EH (cell line): ENCODE measurements at regions not wholly inside any gene's neighbourhood (a gene's known extent, or its start where the extent isn't known, plus 50 kb on each side); places are given as distances from the start of the nearest gene placed in this dataset.
"Not testable (repeated sequence)": the region's sequence is repeated elsewhere in the genome, so short reads cannot be mapped to it uniquely, and the experiment has no call there.

Experiments
- DNase-seq: peaks from one replicate; pipeline ENCODE4 v3.0.0-alpha.2; 2015; ENCODE audit warnings: low read depth

DNA sequence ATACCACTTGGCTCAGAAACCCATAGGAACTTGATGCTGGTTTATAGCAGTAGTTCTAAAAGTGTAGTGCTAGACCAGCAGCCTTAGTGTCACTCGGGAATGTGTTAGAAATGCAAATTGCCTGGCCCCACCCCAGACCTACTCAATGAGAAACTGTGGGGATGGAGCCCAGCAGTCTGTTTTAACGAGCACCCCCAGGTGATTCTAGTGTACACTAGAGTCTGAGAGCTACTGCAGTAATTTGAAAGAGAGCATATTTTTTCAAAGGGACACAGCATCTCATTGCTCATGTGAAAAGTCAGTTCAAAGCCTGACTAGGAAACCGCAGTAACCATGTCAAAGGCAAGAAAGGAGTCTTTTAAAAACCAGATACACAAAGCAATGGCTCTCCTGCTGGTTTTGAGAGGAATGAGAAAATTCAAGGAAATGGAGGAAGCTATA lies 313.4 kb downstream of the SQOR start:
- no peak for DNase-seq

DNA sequence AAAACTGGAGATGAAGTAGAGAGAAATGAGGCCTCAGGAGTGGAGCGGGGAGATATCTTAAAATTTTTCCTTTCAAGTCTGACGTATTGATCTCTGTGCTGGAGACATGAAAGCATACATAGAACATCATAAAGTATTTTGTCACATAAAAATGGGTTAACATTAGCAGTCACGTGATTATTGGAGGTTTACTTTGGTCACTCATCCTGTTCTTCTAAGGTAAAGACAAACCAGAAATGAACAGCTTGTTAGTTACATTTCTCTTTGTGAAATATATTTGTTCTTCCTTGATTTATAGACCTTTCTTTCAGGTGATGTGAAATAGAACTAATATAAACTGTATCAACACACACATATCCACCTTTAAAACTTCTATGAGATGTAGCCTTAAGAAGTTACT lies 324.1 kb downstream of the SQOR start:
- DNase-seq, result no peak

DNA sequence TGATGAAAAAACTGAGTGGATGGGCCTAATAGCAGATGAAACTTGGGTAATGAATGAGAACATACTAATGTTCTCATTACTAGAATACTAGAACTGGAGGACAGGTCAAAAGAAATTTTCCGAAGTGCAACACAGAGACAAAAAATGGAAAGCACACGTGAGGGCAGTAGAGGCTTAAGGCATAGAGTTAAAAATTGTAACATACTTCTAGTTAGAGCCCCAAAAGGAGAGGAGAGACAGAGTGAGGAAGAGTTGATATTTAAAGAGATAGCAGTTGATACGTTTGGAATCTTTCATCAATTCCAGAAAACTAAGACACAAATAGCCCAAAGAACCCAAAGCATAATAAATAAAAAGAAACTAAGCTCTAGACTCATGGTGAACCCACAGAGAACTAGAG lies 327.9 kb downstream of the SQOR start:
- no peak for DNase-seq

- no peak for DNase-seq
These were observed 335.7 kb downstream of the SQOR start for GRCh38 chr15:45970542-45970941.

- no peak for DNase-seq
These were observed 345.5 kb downstream of the SQOR start for GRCh38 chr15:45980366-45980765.

GRCh38 chr15:45981625-45982024 lies 346.8 kb downstream of the SQOR start:
- DNase-seq, result no peak

GRCh38 chr15:45991863-45992262 lies 357.0 kb downstream of the SQOR start:
- DNase-seq, result no peak

GRCh38 chr15:45993072-45993471 lies 358.2 kb downstream of the SQOR start:
- DNase-seq, result no peak

DNA sequence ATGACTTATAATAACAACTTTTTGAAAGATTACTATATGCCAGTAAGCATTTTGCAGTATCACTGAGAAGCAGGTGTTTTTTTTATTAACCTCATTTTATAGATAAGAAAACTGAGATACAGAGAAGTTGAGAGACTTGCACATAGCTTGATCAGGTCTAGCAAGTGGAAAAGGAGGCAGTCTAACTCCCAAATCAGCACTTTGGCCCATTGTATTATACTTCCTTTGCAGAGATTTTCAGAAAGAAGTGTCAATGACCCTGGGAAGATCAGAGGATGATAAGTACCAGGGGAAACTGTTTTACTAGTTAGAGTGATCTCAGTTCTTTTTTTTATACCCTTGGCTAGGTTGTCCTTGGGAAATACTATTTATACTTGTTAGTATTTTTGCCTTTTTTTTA lies 358.7 kb downstream of the SQOR start:
- no peak for DNase-seq

DNA sequence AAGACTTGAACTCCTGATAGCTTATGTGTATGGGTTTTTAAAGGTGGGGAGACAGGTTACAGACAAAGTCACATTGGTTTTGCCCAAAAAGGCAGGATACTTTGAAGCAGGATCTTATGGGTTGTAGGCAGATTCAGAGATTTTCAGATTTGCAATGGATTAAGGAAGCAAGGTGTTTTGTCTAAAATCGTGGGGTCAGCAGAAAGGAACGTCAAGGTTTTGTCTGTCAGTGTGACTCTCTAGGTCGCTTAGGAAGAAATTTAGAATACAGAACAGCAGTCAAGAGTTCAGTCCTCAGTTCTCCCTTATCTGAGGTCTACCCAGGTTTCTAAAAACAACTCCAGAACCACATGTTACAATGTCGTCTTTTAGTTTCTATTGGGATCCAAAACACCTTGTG lies 361.0 kb downstream of the SQOR start:
- DNase-seq, result no peak

GRCh38 chr15:46014532-46014931 lies 379.7 kb downstream of the SQOR start:
- DNase-seq, result no peak

DNA sequence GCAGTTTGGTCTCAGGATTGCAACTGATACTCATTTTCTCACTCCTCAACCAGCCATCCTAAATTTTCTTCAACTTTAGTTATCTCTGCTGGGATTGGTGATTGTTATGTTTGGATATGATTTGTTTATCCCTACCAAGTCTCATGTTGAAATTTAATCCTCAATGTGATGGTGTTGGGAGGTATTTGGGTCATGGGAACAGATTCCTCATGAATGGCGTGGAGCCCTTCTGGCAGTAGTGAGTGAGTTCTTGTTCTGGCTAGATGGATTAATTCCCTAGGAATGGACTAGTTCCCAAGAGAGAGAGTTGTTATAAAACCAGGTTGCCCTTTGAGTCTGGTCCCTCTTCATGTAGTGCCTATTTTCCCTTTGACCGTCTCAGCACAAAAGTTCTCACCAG lies 399.9 kb downstream of the SQOR start:
- peak; percentile 0 for DNase-seq

DNA sequence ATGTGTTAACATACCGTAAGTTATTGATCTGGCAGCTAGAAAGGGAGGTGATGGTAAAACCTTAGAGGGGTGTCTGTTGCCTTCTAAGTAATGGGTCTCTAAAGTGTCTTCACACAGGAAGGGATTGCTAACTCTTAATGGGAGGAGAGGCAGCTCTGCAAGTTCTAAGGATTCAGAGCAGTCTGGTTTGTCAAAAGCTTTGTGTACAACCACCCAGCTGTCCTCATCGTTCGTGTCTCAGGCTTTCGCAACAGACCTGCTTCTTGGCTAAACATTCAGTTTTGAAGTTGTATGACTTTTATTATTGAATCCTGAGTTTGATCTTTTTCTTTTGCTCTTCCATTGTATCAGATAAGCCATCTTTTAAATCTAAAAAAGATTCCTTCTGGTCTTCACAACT lies 404.9 kb downstream of the SQOR start:
- no peak for DNase-seq

- DNase-seq, result no peak
These were observed 407.1 kb downstream of the SQOR start for GRCh38 chr15:46041905-46042304.

GRCh38 chr15:46059921-46060594 lies 425.2 kb downstream of the SQOR start:
- no peak for DNase-seq

- DNase-seq, result no peak
These were observed 426.2 kb downstream of the SQOR start for GRCh38 chr15:46061002-46061401.

DNA sequence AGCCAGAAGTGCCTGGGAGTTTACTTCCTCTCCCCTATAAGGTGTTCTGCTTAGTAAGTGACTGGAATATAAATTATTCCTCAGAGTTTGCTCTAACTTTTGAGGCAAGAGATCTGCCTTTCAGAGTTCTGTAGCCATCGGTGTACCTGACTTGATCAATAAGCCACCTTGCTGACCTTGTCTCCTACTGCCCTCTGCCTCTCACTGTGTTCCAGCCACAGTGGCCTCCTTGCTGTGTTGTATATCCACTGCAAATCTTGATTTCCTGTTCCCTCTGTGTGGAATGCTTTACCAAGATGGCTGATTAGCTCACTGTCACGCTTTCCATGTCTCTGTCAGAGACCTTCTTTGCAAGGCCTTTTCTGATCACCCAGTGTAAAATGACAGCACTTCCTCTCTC lies 442.4 kb downstream of the SQOR start:
- no peak for DNase-seq

GRCh38 chr15:46079046-46079445 lies 444.2 kb downstream of the SQOR start:
- no peak for DNase-seq

DNA sequence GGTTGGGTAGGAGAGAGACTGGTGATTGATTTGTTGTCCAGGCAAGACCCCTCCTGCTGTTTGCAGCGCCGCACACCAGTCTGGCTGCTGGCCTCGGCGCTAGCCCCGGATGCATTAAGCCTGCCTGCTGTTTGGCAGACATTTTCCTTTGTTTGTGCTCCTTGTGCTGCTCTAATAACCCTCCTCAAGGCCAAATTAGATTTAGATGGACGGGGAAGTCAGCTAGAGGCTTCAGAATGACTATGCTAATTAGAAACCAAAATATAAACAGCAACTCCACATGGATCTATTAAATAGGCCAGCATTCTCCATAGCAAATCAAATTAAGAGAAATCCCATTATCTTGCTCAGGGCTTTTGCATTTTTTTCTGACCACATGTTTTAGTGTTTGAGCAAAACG lies 445.2 kb downstream of the SQOR start:
- DNase-seq, result peak; percentile 29

DNA sequence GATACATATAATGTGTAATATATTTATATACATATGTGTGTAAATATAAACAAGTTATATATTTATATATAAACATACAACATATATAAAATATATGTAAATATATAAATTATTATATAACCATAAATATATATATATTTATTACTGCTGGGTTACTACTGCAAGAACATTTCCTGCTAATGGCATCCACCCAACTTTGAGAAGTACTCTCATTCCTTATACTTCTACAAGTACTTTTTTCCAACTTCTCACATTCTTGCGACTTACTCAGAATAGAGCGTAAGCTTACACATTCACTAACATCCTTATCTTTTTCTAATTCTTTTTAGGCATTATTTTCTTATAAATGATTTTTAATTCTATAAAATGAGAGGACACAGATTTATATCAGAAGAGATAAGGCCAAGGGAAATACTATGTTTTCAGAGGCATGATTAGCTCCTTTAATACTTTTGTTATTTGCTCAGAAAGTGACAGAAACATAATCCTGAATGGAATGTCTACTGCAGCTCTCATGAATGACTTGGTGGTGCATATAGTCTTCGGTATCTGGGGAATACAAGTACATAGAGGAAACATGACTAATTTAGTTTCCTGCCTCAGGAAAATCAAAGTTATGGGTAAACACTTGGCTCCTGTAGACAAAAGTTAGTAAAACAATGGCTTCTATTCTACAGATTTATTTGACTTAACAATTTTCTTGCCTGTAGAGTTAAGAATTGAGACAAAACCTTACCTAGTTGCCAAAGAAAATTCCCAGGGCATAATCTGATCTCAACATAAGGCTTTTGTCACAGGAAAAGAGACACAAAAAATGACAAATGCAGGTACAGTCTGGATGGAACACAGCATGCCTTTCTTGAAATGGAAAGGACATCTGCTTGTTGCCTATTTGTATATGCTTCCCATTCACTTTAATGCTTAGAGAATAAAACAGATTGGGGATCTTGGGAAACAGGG lies 453.9 kb downstream of the SQOR start:
- DNase-seq, result peak; percentile 35

- no peak for DNase-seq
These were observed 454.7 kb downstream of the SQOR start for GRCh38 chr15:46089467-46089935.

- peak; percentile 56 for DNase-seq
These were observed 457.1 kb downstream of the SQOR start for GRCh38 chr15:46091860-46092450.

DNA sequence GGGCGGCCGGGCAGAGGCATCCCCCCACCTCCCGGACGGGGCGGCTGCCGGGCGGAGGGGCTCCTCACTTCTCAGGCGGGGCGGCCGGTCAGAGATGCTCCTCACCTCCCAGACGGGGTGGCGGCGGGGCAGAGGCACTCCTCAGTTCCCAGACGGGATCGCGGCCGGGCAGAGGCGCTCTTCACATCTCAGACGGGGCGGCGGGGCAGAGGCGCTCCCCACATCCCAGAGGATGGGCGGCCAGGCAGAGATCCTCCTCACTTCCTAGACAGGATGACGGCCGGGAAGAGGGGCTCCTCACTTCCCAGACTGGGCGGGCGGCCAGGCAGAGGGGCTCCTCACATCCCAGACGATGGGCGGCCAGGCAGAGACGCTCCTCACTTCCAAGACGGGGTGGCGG lies 463.2 kb downstream of the SQOR start:
- not testable (repeated sequence) for DNase-seq
